T-cell (primary cell): ENCODE measurements at regions not wholly inside any gene's neighbourhood (a gene's known extent, or its start where the extent isn't known, plus 50 kb on each side); places are given as distances from the start of the nearest gene placed in this dataset.

ENCODE experiments used
- ATAC-seq, 4 experiments: fragments of 200-7000 bp in 3 of 4; fragments of 150-1000 bp in 1 of 4; cut with Tn5 transposase; replicated peaks in 1 of 4; 1 replicate in 3 of 4; 2 replicates in 1 of 4; pipeline ENCODE4 v1.10.0; 2021; ENCODE audit warnings: moderate library complexity in 3 of 4, mild to moderate bottlenecking in 2 of 4, moderate number of reproducible peaks in 1 of 4
- CTCF ChIA-PET, 2 donors: fragments of 300-600 bp; sonication (Branson Sonifier 250); formaldehyde crosslinking; loops; one replicate each; lab custom pipeline; 2022; ENCODE audit warnings: antibody characterized with exemption in 2 of 2; lab: Charles Lee
- POLR2A ChIA-PET, 2 donors: fragments of 300-600 bp; sonication (Branson Sonifier 250); formaldehyde crosslinking; loops; one replicate each; lab custom pipeline; 2022; ENCODE audit warnings: antibody characterized with exemption in 2 of 2; lab: Charles Lee
- DNase-seq, 35 experiments: peaks; one replicate each; pipeline versions ENCODE4 v3.0.0 to v3.0.0-alpha.2; 2013 to 2023
- H3K27ac ChIP-seq: one replicate; pipeline ENCODE4 v1.5.1; 2013; ENCODE audit warnings: low read length
- H3K27me3 ChIP-seq, 2 experiments: replicated peaks in 1 of 2; 1 replicate in 1 of 2; 2 replicates in 1 of 2; pipeline versions ENCODE4 v1.6.1 to v1.7.0; 2013; ENCODE audit warnings: low read length in 1 of 2, mixed read lengths in 1 of 2; ENCODE audit not compliant: control insufficient read depth in 2 of 2, insufficient read depth in 2 of 2; ENCODE audit errors: extremely low read depth in 1 of 2
- H3K36me3 ChIP-seq, 2 donors: 1 replicate in 1 of 2; 2 replicates in 1 of 2; pipeline versions ENCODE4 v1.6.1 to v1.7.0; 2013; ENCODE audit warnings: low read length in 1 of 2; ENCODE audit not compliant: control insufficient read depth in 2 of 2, insufficient read depth in 1 of 2; ENCODE audit errors: extremely low read depth in 1 of 2
- H3K4me1 ChIP-seq, 2 experiments: 1 replicate in 1 of 2; 2 replicates in 1 of 2; pipeline versions ENCODE4 v1.6.1 to v1.7.0; 2013; ENCODE audit warnings: low read length in 2 of 2, mixed read lengths in 1 of 2; ENCODE audit not compliant: insufficient read depth in 2 of 2, control insufficient read depth in 1 of 2; ENCODE audit errors: extremely low read depth in 1 of 2
- H3K4me3 ChIP-seq, 2 donors: 1 replicate in 1 of 2; 2 replicates in 1 of 2; pipeline versions ENCODE4 v1.5.1 to v1.7.0; 2013; ENCODE audit warnings: mild to moderate bottlenecking in 2 of 2, low read length in 1 of 2, moderate library complexity in 1 of 2; ENCODE audit not compliant: control insufficient read depth in 1 of 2; ENCODE audit errors: extremely low read depth in 1 of 2
- H3K9me3 ChIP-seq: 2 replicates; pipeline ENCODE4 v1.7.0; 2013
- H3K27ac Mint-ChIP-seq, 2 donors: one replicate each; pipeline ENCODE4 v1.8.0; 2020 to 2021; ENCODE audit warnings: mild to moderate bottlenecking in 2 of 2, mixed read lengths in 2 of 2
- H3K27me3 Mint-ChIP-seq, 2 donors: one replicate each; pipeline ENCODE4 v1.8.0; 2021 to 2022; ENCODE audit warnings: mixed read lengths in 2 of 2
- H3K36me3 Mint-ChIP-seq: one replicate; pipeline ENCODE4 v1.8.0; 2021; ENCODE audit warnings: mixed read lengths
- H3K4me1 Mint-ChIP-seq, 3 donors: one replicate each; pipeline ENCODE4 v1.8.0; 2020 to 2022; ENCODE audit warnings: mixed read lengths in 3 of 3, mild to moderate bottlenecking in 1 of 3
- H3K4me3 Mint-ChIP-seq, 3 donors: one replicate each; pipeline ENCODE4 v1.8.0; 2020 to 2022; ENCODE audit warnings: mild to moderate bottlenecking in 3 of 3, mixed read lengths in 3 of 3, moderate library complexity in 3 of 3
- H3K9me3 Mint-ChIP-seq, 3 donors: one replicate each; pipeline ENCODE4 v1.8.0; 2020 to 2022; ENCODE audit warnings: mixed read lengths in 3 of 3
- WGBS: methylation state at CpG from one replicate; pipeline ENCODE4 v1.1.5; 2013; ENCODE audit warnings: missing lambda C conversion rate; ENCODE audit not compliant: insufficient coverage; 5-methylcytosine and 5-hydroxymethylcytosine counted together

DNA sequence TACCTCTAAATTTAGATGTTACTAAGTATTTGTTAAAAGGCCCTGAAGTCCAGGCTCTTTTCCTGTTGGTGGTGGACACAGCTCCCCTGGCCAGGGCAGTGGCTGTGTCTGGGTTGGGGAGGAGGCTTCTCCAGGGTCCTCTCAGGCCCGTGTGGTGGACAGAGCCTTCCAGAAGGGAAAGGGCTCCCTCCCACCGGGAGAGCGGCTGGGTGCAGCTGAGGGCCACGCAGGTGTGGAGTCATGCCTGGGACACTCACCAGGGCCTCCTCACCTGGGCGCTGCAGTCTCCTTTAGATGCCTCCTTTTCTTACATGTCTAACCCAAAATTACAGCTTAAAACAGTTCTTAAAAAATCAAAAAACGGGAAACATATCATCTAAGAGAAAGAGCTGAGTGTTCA lies 128.2 kb upstream of the TCERG1L start:
- CTCF ChIA-PET = no interaction called here
- no peaks in the 10 kb centered on the region for H3K36me3 Mint-ChIP-seq
- POLR2A ChIA-PET = no interaction called here
- no peak overlapping the region for H3K27ac Mint-ChIP-seq
- no peaks in the 10 kb centered on the region for H3K4me1 Mint-ChIP-seq
- Histone ChIP-seq H3K4me3 (no peak overlapping the region), H3K9me3 (no peaks in the 10 kb centered on the region), H3K4me1 (no peaks in the 10 kb centered on the region), H3K36me3 (no peaks in the 10 kb centered on the region), H3K27ac (no peak overlapping the region), H3K27me3 (peaks cover 0 to 30% of the 10 kb centered on the region in 2 experiments)
- no peak for DNase-seq
- no peak for ATAC-seq
- H3K27me3 Mint-ChIP-seq = peaks cover 13 to 19% of the 10 kb centered on the region in 2 donors
- 89% methylated on average over 3 of the region's 6 CpGs for WGBS
- no peaks in the 10 kb centered on the region for H3K9me3 Mint-ChIP-seq
- H3K4me3 Mint-ChIP-seq = no peak overlapping the region

DNA sequence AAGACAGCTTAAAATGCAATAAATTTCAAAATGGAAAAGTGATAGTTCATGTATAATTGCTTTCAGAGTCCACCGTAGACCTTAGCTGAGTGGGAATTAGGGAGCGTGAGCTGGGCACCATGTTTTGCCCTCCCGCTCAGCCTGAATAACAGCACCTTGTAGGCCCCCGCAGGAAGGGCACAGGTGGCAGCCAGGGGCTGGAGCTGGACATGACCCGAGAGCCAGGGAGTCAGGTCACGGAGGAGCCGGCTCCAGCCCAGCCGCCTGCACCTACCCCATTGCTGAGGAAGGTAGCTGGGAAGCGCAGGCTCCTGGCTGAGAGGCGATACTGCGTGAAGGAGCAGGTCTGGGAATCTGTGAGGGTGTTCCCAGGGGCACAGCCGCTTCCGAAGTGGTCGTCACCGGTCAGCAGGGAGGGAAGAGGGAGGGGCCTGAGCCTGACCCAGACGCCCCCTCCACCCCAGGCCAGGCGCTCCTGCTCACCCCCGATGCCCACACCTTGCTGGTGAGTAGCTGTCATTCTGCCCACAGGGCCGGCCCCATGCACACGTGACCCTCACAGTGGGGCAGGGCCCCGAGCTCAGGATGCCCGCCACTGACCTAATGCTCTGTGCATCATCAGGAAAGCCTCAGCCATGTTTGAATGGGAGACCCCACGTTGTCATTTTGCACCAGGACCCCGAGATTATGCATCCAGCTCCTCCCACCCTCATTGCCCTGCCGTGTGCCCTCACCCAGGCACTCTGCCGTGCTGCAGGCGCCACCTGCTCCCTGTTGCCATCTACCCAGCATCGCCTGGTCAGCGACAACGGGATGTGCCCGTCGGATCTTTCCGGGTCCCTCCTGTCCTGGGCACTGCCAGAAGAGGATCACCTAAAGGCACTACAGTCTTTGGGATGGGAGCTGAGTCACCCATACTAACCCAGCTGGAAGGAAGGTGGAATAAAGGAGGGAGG lies 129.2 kb upstream of the TCERG1L start:
- DNase-seq (no peak), ATAC-seq (no peak)
- no peak overlapping the region for H3K27ac Mint-ChIP-seq
- peaks cover 13 to 19% of the 10 kb centered on the region in 2 donors for H3K27me3 Mint-ChIP-seq
- no peaks in the 10 kb centered on the region for H3K4me1 Mint-ChIP-seq
- Histone ChIP-seq H3K4me1 (no peaks in the 10 kb centered on the region), H3K27me3 (peaks cover 0 to 30% of the 10 kb centered on the region in 2 experiments), H3K4me3 (no peak overlapping the region), H3K36me3 (no peaks in the 10 kb centered on the region), H3K9me3 (no peaks in the 10 kb centered on the region), H3K27ac (no peak overlapping the region)
- POLR2A ChIA-PET = no interaction called here
- CTCF ChIA-PET = no interaction called here
- H3K4me3 Mint-ChIP-seq = no peak overlapping the region
- H3K36me3 Mint-ChIP-seq = no peaks in the 10 kb centered on the region
- WGBS = 68% methylated on average over 26 of the region's 33 CpGs
- no peaks in the 10 kb centered on the region for H3K9me3 Mint-ChIP-seq

DNA sequence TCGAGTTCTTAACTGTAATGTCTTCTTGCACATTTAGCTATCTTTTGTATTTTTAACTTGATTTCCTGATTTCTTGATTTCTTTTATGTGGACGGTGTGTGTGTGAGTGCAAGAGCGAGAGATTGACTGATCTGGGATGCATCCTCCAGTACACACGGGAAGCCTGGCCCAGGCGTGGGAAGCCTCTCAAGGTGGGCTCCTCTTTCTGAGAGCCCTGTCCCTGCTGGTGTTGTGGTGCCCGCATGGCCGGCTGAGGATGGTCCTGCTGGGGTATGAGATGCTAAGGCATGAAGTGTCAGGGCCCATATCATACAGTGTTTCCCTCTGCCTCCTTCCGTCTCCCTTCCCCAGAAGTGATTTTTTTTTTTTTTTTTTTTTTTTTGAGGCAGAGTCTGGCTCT lies 130.8 kb upstream of the TCERG1L start:
- Mint-ChIP-seq H3K4me1 (no peaks in the 10 kb centered on the region), H3K9me3 (no peaks in the 10 kb centered on the region), H3K36me3 (no peaks in the 10 kb centered on the region), H3K27ac (no peak overlapping the region), H3K27me3 (peaks cover 13 to 19% of the 10 kb centered on the region in 2 donors), H3K4me3 (no peak overlapping the region)
- no peaks in the 10 kb centered on the region for H3K36me3 ChIP-seq
- POLR2A ChIA-PET = no interaction called here
- no peaks in the 10 kb centered on the region for H3K9me3 ChIP-seq
- no CpG with 5 or more reads among the region's 8 CpGs for WGBS
- peaks cover 0 to 30% of the 10 kb centered on the region in 2 experiments for H3K27me3 ChIP-seq
- H3K4me3 ChIP-seq = no peak overlapping the region
- H3K27ac ChIP-seq = no peak overlapping the region
- no peaks in the 10 kb centered on the region for H3K4me1 ChIP-seq
- CTCF ChIA-PET = interaction anchor here in 1 of 2 donors (0.7 kb wide), 1 partner anchor 24 kb away, joined by 13 read pairs; no protein-coding TSS in a partner anchor
- DNase-seq = no peak
- no peak for ATAC-seq

DNA sequence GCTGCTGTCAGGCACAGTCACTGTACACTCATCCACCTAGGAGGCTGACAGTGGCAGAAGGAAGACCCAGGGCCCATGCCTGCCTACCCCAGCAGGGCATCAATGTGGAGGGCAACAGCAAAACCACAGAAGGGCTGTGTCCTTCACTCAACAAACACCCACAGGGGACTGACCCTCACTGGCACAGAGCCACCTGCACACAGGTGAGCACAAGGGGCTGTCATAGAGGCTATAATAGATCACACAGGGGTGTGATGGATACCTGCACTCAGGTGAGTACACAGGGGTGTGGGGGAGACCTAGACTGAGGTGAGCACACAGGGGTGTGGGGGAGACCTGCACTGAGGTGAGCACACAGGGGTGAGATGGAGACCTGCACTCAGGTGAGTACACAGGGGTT lies 132.8 kb upstream of the TCERG1L start:
- Histone ChIP-seq H3K4me1 (no peaks in the 10 kb centered on the region), H3K27ac (no peak overlapping the region), H3K36me3 (no peaks in the 10 kb centered on the region), H3K4me3 (no peak overlapping the region), H3K9me3 (no peaks in the 10 kb centered on the region), H3K27me3 (peaks cover 0 to 32% of the 10 kb centered on the region in 2 experiments)
- Mint-ChIP-seq H3K9me3 (no peaks in the 10 kb centered on the region), H3K4me1 (no peaks in the 10 kb centered on the region), H3K27ac (no peak overlapping the region), H3K27me3 (peaks cover 8 to 19% of the 10 kb centered on the region in 2 donors), H3K36me3 (no peaks in the 10 kb centered on the region), H3K4me3 (no peak overlapping the region)
- ChIA-PET POLR2A (no interaction called here), CTCF (no interaction called here)
- ATAC-seq (no peak), DNase-seq (no peak)

DNA sequence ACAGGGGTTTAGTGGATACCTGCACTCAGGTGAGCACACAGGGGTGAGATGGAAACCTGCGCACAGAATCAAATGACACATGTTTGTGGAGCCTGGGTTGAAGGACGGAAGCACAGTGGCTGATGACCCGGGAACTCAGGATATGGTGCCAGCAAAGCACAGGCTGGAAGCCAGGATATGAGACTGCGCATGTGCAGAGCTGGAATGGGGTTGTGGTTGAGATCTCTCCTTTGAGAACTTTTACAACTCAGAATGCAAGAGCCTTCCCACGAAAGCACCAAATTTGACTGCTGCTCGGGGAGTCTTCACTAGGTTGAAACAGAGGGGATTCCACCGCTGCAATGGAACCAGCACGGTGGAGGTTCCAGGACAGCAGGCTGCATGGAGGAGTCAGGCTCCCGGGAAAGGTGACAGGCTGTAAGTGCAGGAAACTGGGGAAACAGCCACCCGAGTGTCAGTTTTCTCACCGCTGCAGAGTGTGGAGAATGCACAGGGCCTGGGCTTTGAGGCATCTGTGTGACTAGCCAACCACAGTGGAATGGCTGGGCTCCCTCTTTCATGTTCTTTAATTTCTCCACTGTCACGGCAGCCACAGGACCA lies 133.4 kb upstream of the TCERG1L start:
- ATAC-seq (no peak), DNase-seq (no peak)
- no peak overlapping the region for H3K27ac ChIP-seq
- H3K4me1 ChIP-seq = no peaks in the 10 kb centered on the region
- Mint-ChIP-seq H3K36me3 (no peaks in the 10 kb centered on the region), H3K4me1 (no peaks in the 10 kb centered on the region), H3K9me3 (no peaks in the 10 kb centered on the region), H3K27me3 (peaks cover 8 to 14% of the 10 kb centered on the region in 2 donors), H3K27ac (no peak overlapping the region), H3K4me3 (no peak overlapping the region)
- H3K36me3 ChIP-seq = no peaks in the 10 kb centered on the region
- ChIA-PET POLR2A (no interaction called here), CTCF (no interaction called here)
- no peak overlapping the region for H3K4me3 ChIP-seq
- H3K27me3 ChIP-seq = peaks cover 0 to 28% of the 10 kb centered on the region in 2 experiments
- WGBS = 51% methylated on average over 10 of the region's 12 CpGs
- no peaks in the 10 kb centered on the region for H3K9me3 ChIP-seq

DNA sequence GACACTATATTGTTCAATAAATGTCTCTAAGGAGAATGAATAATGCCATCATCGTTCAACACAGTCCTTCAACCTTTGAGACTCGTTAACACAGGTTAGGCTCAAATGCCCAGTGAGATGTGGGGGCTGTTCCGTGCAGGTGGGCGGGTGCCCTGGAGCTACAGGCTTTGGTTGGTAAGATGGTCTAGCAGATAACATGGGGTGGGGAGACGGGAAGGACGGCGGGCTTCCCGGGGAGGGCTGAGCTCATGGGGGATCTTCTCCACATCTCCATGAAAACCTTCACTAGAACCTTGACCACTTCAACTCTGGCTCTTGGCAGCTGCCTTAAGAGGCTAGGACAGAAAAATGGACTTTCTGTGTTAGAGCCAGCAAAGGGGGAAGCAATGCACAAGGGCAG lies 134.1 kb upstream of the TCERG1L start:
- Mint-ChIP-seq H3K9me3 (no peaks in the 10 kb centered on the region), H3K27me3 (peaks cover 8 to 10% of the 10 kb centered on the region in 2 donors), H3K36me3 (no peaks in the 10 kb centered on the region), H3K4me3 (no peak overlapping the region), H3K27ac (no peak overlapping the region), H3K4me1 (no peaks in the 10 kb centered on the region)
- H3K27me3 ChIP-seq = peaks cover 0 to 32% of the 10 kb centered on the region in 2 experiments
- H3K9me3 ChIP-seq = no peaks in the 10 kb centered on the region
- H3K4me3 ChIP-seq = no peak overlapping the region
- H3K36me3 ChIP-seq = no peaks in the 10 kb centered on the region
- no CpG with 5 or more reads among the region's 8 CpGs for WGBS
- H3K27ac ChIP-seq = no peak overlapping the region
- no peak for ATAC-seq
- ChIA-PET CTCF (no interaction called here), POLR2A (no interaction called here)
- no peaks in the 10 kb centered on the region for H3K4me1 ChIP-seq
- no peak for DNase-seq
